ENCODE measurements at regions not wholly inside any gene's neighbourhood (a gene's known extent, or its start where the extent isn't known, plus 50 kb on each side); places are given as distances from the start of the nearest gene placed in this dataset.

- no peak for DNase-seq
- 69% methylated on average over 1 of the region's 1 CpG for WGBS (ENCODE audit: low lambda C conversion rate)
- no peak overlapping the region for H3K9ac ChIP-seq
- no peaks in the 10 kb centered on the region for H3F3A ChIP-seq (replicated peaks; ENCODE audit: insufficient read depth)
- no peak overlapping the region for H3K4me3 ChIP-seq (ENCODE audit: low read depth in 2 of 2, low read length in 1 of 2)
- no peak for TF ChIP-seq MEF2A (IDR thresholded peaks at IDR 0.05; ENCODE audit: borderline replicate concordance, low read depth)
- TF ChIP-seq JUND (IDR thresholded peaks at IDR 0.05) = no peak
- TF ChIP-seq RAD21 (IDR thresholded peaks at IDR 0.05; ENCODE audit: low read length) = no peak
- no peak for TF ChIP-seq CHD2 (IDR thresholded peaks at IDR 0.05; ENCODE audit: low read length, partially characterized antibody)
- no peak for TF ChIP-seq SMC3 (IDR thresholded peaks at IDR 0.05; ENCODE audit: low read depth, low read length)
- no peak for TF ChIP-seq TCF12 (IDR thresholded peaks at IDR 0.05)
- TF ChIP-seq EP300 (IDR thresholded peaks at IDR 0.05; ENCODE audit: borderline replicate concordance in 1 of 2, low read depth in 1 of 2, low read length in 1 of 2) = no peak
- TF ChIP-seq TEAD4 (IDR thresholded peaks at IDR 0.05; ENCODE audit: borderline replicate concordance, insufficient read depth) = no peak
- no peak for TF ChIP-seq IRF3 (IDR thresholded peaks at IDR 0.05; ENCODE audit: low read depth, low read length)
- no peak for TF ChIP-seq USF2 (IDR thresholded peaks at IDR 0.05; ENCODE audit: borderline replicate concordance, low read depth, low read length)
- no peak for TF ChIP-seq TAF1 (IDR thresholded peaks at IDR 0.05; ENCODE audit: borderline replicate concordance, low read depth, low read length)
- TF ChIP-seq MXI1 (IDR thresholded peaks at IDR 0.05; ENCODE audit: low read depth, low read length) = no peak
- TF ChIP-seq ELF1 (IDR thresholded peaks at IDR 0.05) = no peak
- TF ChIP-seq REST (IDR thresholded peaks at IDR 0.05; ENCODE audit: low read depth, low read length) = no peak
- H3K4me1 ChIP-seq (ENCODE audit: control insufficient read depth in 1 of 2, insufficient read depth in 2 of 2, low read depth in 1 of 2, low read length in 1 of 2) = no peaks in the 10 kb centered on the region; a peak in 1 of 4 replicates
- H3K27me3 ChIP-seq (ENCODE audit: insufficient read depth) = no peaks in the 10 kb centered on the region
- no peak overlapping the region for H3K27ac ChIP-seq (ENCODE audit: low read depth in 2 of 2, low read length in 1 of 2)
- CTCF ChIA-PET = no interaction called here
- no peak overlapping the region for H3K4me2 ChIP-seq
- H3K9me2 ChIP-seq = no peaks in the 10 kb centered on the region
- no peaks in the 10 kb centered on the region for H3K36me3 ChIP-seq (replicated peaks in 1 of 2; ENCODE audit: control insufficient read depth in 1 of 2, insufficient read depth in 2 of 2, low read length in 1 of 2)
- H2AFZ ChIP-seq (ENCODE audit: low read depth) = no peak overlapping the region
- POLR2A ChIA-PET = no interaction called here
- H3K79me2 ChIP-seq (ENCODE audit: insufficient read depth) = no peaks in the 10 kb centered on the region
- H3K9me3 ChIP-seq = no peaks in the 10 kb centered on the region
- H4K20me1 ChIP-seq (ENCODE audit: insufficient read depth) = no peaks in the 10 kb centered on the region
These were observed 312.2 kb upstream of the TBC1D5 start for GRCh38 chr3:18054625-18055024.

Data from SK-N-SH (cell line).